GM12874 (cell line): ENCODE measurements at regions not wholly inside any gene's neighbourhood (a gene's known extent, or its start where the extent isn't known, plus 50 kb on each side); places are given as distances from the start of the nearest gene placed in this dataset.

Experiments
- TF ChIP-seq, protein P1 (sequence below): IDR thresholded peaks from 2 replicates; pipeline ENCODE4 v1.5.1; 2011; ENCODE audit warnings: low read depth, mild to moderate bottlenecking, control low read depth, low read length, moderate library complexity; ENCODE audit not compliant: insufficient read depth

DNA sequence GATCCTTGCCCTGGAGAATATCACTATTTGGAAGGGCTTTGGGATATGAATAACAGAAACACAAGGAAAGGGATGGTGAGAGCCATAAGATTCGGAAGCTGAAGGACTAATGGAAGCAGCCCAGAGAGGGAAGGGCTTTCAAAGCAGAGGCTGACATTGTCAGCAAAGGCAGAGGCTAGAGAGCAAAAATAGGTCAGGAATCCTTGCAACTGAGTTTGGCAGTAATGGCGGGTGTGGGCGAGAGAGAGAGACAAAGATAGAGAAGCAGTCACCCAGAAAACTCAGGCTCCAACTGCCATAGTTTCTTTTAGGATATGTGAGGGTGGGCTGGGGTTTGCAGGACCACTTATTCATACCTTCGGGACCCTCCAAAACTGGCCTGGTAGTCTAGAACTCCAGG lies 248.6 kb downstream of the OPA1 start:
- TF ChIP-seq, protein P1, sequence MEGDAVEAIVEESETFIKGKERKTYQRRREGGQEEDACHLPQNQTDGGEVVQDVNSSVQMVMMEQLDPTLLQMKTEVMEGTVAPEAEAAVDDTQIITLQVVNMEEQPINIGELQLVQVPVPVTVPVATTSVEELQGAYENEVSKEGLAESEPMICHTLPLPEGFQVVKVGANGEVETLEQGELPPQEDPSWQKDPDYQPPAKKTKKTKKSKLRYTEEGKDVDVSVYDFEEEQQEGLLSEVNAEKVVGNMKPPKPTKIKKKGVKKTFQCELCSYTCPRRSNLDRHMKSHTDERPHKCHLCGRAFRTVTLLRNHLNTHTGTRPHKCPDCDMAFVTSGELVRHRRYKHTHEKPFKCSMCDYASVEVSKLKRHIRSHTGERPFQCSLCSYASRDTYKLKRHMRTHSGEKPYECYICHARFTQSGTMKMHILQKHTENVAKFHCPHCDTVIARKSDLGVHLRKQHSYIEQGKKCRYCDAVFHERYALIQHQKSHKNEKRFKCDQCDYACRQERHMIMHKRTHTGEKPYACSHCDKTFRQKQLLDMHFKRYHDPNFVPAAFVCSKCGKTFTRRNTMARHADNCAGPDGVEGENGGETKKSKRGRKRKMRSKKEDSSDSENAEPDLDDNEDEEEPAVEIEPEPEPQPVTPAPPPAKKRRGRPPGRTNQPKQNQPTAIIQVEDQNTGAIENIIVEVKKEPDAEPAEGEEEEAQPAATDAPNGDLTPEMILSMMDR = no peak

DNA sequence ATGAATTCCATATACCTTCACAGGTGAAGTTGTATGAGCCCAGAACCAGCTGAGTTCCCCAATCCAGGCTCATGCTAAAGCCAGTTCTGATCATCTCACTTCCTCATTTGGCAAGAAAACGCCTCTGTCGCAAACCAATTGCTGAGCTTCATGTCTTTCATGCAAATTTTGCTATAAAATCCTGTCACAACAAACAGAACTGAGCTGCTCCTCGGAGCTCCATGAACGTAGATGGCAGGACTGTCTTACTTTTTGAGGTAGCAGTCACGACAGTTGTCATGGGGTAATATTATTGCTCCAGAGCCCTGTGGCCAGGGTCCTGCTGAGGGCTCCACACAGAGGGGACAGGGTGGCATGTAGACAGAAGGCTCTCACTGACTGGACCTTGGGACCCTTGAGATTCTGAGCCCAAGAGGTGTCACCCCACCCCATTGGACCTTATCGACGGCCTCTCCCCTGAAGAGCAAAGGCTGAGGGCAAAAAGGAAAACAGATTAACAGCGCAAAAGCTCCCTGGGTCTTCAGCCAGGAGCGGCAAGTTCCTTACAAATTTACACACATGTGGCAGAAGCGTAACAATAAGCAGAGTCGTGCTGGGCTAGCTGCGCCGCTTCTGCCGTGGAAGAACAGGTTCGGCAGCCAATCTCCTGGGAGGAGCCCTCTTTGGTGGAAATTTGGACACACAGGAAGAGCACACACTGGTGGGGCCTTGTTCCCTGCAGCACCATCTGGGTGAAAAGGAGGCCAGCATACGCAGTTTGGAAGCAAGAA lies 249.2 kb downstream of the OPA1 start:
- TF ChIP-seq, protein P1 = no peak

- TF ChIP-seq, protein P1 = no peak
These were observed 249.9 kb downstream of the OPA1 start for GRCh38 chr3:193842832-193843473.

GRCh38 chr3:193843474-193844301 lies 250.7 kb downstream of the OPA1 start:
- TF ChIP-seq, protein P1 = no peak

DNA sequence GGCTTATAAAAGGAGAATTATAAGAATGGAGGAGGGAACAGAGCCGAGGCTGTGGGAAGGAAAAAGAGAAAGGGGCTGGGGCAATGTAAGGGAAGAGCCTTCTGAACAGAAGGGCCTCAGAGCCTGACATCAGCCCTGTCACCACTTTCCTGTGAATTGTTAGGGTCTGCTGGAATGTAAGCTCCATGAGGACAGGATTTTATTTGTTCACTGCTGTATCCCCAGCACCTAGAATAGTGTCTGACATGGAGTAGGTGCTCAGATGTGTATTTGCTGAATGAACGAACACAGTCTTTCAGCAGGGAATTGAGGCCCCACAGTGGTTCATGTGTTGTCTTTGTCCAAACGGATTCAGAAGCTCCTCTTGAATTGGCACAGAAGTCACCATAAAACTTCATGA lies 251.5 kb downstream of the OPA1 start:
- TF ChIP-seq, protein P1 = no peak

DNA sequence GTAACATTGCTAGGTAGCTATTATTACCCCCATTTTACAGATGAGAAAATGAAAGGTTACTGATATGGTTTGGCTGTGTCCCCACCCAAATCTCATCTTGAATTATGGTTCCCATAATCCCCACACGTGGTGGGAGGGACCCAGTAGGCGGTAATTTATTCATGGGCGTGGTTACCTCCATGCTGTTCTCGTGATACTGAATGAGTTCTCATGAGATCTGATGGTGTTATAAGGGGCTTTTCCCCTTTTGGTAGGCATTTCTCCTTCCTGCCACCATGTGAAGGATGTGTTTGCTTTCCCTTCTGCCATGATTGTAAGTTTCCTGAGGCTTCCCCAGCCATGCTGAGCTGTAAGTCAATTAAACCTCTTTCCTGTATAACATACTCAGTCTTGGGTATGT lies 252.1 kb downstream of the OPA1 start:
- TF ChIP-seq, protein P1 = no peak

DNA sequence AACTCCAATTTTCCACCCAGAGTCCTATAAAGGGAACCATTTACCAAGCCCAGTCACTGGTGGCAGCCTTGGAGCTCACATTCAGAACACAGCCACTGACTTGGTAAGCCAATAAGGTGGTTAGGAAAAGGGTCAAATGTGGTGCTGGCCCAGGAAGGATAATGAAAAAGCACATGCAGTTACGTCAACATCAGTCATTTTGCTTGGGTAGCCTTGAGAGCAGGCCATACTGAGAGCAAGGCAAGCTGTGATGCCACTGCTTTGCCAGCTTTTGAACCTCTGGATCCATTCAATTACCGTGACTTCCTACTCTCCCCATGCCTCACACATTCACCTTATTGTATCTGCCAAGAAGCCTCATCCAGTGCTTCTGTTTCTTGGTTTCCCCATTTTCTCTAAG lies 253.6 kb downstream of the OPA1 start:
- TF ChIP-seq, protein P1 = no peak
